CD14-positive monocyte (primary cell): ENCODE measurements at regions not wholly inside any gene's neighbourhood (a gene's known extent, or its start where the extent isn't known, plus 50 kb on each side); places are given as distances from the start of the nearest gene placed in this dataset.

Experiments used
- DNase-seq, 3 donors: peaks; one replicate each; pipeline ENCODE4 v3.0.0-alpha.2; 2011 to 2022
- H2AFZ ChIP-seq: 2 replicates; pipeline ENCODE4 v1.6.0; 2012; ENCODE audit warnings: mild to moderate bottlenecking, low read depth, low read length, inconsistent platforms; ENCODE audit not compliant: insufficient read depth, poor library complexity, severe bottlenecking
- H3K27ac ChIP-seq, 2 donors: 1 replicate in 1 of 2; 2 replicates in 1 of 2; pipeline ENCODE4 v1.5.1; 2012 to 2013; ENCODE audit warnings: low read length in 2 of 2, control low read depth in 1 of 2, inconsistent platforms in 1 of 2, low read depth in 1 of 2, mild to moderate bottlenecking in 1 of 2
- H3K27me3 ChIP-seq, 2 donors: one replicate each; pipeline versions ENCODE4 v1.6.0 to v1.6.1; 2011 to 2013; ENCODE audit warnings: low read length in 2 of 2; ENCODE audit not compliant: control insufficient read depth in 2 of 2, insufficient read depth in 2 of 2
- H3K36me3 ChIP-seq, 2 donors: replicated peaks in 1 of 2; 1 replicate in 1 of 2; 2 replicates in 1 of 2; pipeline versions ENCODE4 v1.5.1 to v1.6.1; 2012 to 2013; ENCODE audit warnings: low read length in 2 of 2, control low read depth in 1 of 2, inconsistent platforms in 1 of 2, mild to moderate bottlenecking in 1 of 2; ENCODE audit not compliant: insufficient read depth in 2 of 2, control insufficient read depth in 1 of 2
- H3K4me1 ChIP-seq, 2 donors: 1 replicate in 1 of 2; 2 replicates in 1 of 2; pipeline versions ENCODE4 v1.5.1 to v1.6.1; 2012 to 2013; ENCODE audit warnings: low read length in 2 of 2, control low read depth in 1 of 2, inconsistent platforms in 1 of 2, mild to moderate bottlenecking in 1 of 2, moderate library complexity in 1 of 2; ENCODE audit not compliant: insufficient read depth in 2 of 2, control insufficient read depth in 1 of 2
- H3K4me2 ChIP-seq: replicated peaks from 2 replicates; pipeline ENCODE3; 2012; ENCODE audit warnings: low read length, moderate library complexity, mild to moderate bottlenecking; ENCODE audit not compliant: poor library complexity, severe bottlenecking; ENCODE audit errors: extremely low read depth
- H3K4me3 ChIP-seq, 3 experiments: fragments of 200-600 bp in 1 of 3; sonication (generic) in 1 of 3; replicated peaks in 1 of 3; 1 replicate in 2 of 3; 2 replicates in 1 of 3; pipeline ENCODE4 v1.5.1; 2011 to 2013; ENCODE audit warnings: low read length in 3 of 3, mild to moderate bottlenecking in 3 of 3, control low read depth in 2 of 3, low read depth in 2 of 3, inconsistent platforms in 1 of 3, moderate library complexity in 1 of 3
- H3K79me2 ChIP-seq: 2 replicates; pipeline ENCODE4 v1.6.0; 2012; ENCODE audit warnings: mild to moderate bottlenecking, control low read depth, inconsistent platforms, low read length, moderate library complexity; ENCODE audit not compliant: insufficient read depth
- H3K9ac ChIP-seq: 2 replicates; pipeline ENCODE4 v1.6.0; 2017; ENCODE audit warnings: low read length, mild to moderate bottlenecking; ENCODE audit not compliant: insufficient read depth, poor library complexity, severe bottlenecking
- H3K9me3 ChIP-seq, 2 donors: replicated peaks in 1 of 2; 1 replicate in 1 of 2; 2 replicates in 1 of 2; pipeline versions ENCODE4 v1.5.1 to v1.6.1; 2012 to 2013; ENCODE audit warnings: low read length in 2 of 2, control low read depth in 1 of 2; ENCODE audit not compliant: control insufficient read depth in 1 of 2, insufficient read depth in 1 of 2
- H4K20me1 ChIP-seq: 2 replicates; pipeline ENCODE4 v1.6.0; 2012; ENCODE audit warnings: mild to moderate bottlenecking, low read length, control low read depth, moderate library complexity; ENCODE audit not compliant: insufficient read depth
- H3K27ac Mint-ChIP-seq, 7 donors: one replicate each; pipeline ENCODE4 v1.8.0; 2020; ENCODE audit warnings: mild to moderate bottlenecking in 7 of 7, mixed read lengths in 7 of 7, moderate library complexity in 6 of 7, inconsistent platforms in 2 of 7
- H3K27me3 Mint-ChIP-seq, 3 donors: one replicate each; pipeline ENCODE4 v1.8.0; 2021 to 2022; ENCODE audit warnings: low read depth in 3 of 3, mild to moderate bottlenecking in 3 of 3, mixed read lengths in 3 of 3, moderate library complexity in 3 of 3, inconsistent platforms in 1 of 3
- H3K36me3 Mint-ChIP-seq, 2 donors: one replicate each; pipeline ENCODE4 v1.8.0; 2020; ENCODE audit warnings: mixed read lengths in 2 of 2, inconsistent platforms in 1 of 2, mild to moderate bottlenecking in 1 of 2
- H3K4me1 Mint-ChIP-seq: one replicate; pipeline ENCODE4 v1.8.0; 2020; ENCODE audit warnings: mild to moderate bottlenecking, mixed read lengths
- H3K4me3 Mint-ChIP-seq, 2 donors: one replicate each; pipeline ENCODE4 v1.8.0; 2020; ENCODE audit warnings: mild to moderate bottlenecking in 2 of 2, mixed read lengths in 2 of 2, moderate library complexity in 1 of 2
- H3K9me3 Mint-ChIP-seq, 7 donors: one replicate each; pipeline ENCODE4 v1.8.0; 2020 to 2022; ENCODE audit warnings: mixed read lengths in 7 of 7, mild to moderate bottlenecking in 6 of 7, moderate library complexity in 6 of 7, inconsistent platforms in 2 of 7
- WGBS: methylation state at CpG from one replicate; pipeline ENCODE4 v1.1.5; 2013; ENCODE audit warnings: missing lambda C conversion rate; ENCODE audit not compliant: insufficient coverage; 5-methylcytosine and 5-hydroxymethylcytosine counted together
- intact Hi-C, 2 donors: fragments of 100-400 bp; cut with micrococcal nuclease; formaldehyde crosslinking; loops; one replicate each; pipeline versions ENCODE4 v1.15.0 to v1.15.1; 2023
- TF ChIP-seq, protein P1 (sequence below): fragments of 200-600 bp; IDR thresholded peaks from one replicate; pipeline ENCODE4 v1.8.0; 2022; ENCODE audit warnings: antibody characterized with exemption, mild to moderate bottlenecking

DNA sequence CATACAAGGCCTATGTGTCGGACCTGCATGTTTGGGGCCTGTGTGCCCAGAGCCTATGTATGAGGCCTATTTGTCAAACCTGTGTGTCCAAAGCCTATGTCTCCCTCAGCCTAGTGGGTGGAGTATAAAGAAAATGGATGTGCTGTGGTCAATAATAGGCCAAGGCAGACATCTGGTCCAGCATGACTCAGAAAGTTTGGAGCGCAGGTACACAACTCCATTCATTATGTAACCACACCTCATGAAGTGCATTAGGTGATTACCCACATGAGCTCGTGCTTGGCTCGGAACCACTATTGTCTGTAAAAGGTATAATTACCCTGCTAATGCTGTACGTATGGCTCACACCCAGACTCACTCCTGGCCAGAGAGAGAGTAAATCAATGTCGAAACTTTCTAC lies 302.4 kb upstream of the POU3F2 start:
- no peak overlapping the region for H2AFZ ChIP-seq
- TF ChIP-seq, protein P1, sequence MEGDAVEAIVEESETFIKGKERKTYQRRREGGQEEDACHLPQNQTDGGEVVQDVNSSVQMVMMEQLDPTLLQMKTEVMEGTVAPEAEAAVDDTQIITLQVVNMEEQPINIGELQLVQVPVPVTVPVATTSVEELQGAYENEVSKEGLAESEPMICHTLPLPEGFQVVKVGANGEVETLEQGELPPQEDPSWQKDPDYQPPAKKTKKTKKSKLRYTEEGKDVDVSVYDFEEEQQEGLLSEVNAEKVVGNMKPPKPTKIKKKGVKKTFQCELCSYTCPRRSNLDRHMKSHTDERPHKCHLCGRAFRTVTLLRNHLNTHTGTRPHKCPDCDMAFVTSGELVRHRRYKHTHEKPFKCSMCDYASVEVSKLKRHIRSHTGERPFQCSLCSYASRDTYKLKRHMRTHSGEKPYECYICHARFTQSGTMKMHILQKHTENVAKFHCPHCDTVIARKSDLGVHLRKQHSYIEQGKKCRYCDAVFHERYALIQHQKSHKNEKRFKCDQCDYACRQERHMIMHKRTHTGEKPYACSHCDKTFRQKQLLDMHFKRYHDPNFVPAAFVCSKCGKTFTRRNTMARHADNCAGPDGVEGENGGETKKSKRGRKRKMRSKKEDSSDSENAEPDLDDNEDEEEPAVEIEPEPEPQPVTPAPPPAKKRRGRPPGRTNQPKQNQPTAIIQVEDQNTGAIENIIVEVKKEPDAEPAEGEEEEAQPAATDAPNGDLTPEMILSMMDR: no peak
- Mint-ChIP-seq H3K4me1 (no peaks in the 10 kb centered on the region), H3K9me3 (peaks cover 0 to 12% (median 7%) of the 10 kb centered on the region in 7 donors), H3K27me3 (no peaks in the 10 kb centered on the region), H3K36me3 (no peaks in the 10 kb centered on the region), H3K27ac (no peak overlapping the region), H3K4me3 (no peak overlapping the region)
- no peak overlapping the region for H3K9ac ChIP-seq
- intact Hi-C loops: no loop called here
- H3K4me2 ChIP-seq: no peak overlapping the region
- no peaks in the 10 kb centered on the region for H3K79me2 ChIP-seq
- no peaks in the 10 kb centered on the region for H3K4me1 ChIP-seq
- WGBS: 80% methylated on average over 1 of the region's 6 CpGs
- no peaks in the 10 kb centered on the region for H4K20me1 ChIP-seq
- H3K27me3 ChIP-seq: no peaks in the 10 kb centered on the region
- DNase-seq: no peak
- no peak overlapping the region for H3K27ac ChIP-seq
- no peaks in the 10 kb centered on the region for H3K36me3 ChIP-seq
- H3K4me3 ChIP-seq: no peak overlapping the region
- H3K9me3 ChIP-seq: peaks cover 0 to 26% of the 10 kb centered on the region in 2 donors

DNA sequence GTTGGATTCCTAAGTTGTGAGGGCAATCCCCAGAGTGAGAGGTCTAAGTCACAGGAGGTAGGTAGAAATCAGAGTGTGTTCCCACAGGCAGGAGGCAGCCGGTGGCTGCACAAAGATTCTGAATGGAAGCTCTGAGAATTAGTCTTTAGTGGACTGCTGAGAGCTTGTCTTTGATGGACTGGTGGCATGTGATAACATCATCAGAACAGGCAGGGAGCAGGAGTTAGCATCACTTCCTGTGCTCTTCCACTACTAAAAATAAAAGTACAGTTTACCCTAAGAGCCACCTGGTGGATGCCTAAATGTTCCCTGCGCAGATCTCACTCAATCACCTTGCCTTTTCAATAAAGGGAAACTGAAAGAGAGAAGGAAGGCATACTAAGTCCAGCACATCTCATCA lies 294.6 kb upstream of the POU3F2 start:
- peaks cover 0 to 5% (median 2%) of the 10 kb centered on the region in 7 donors for H3K9me3 Mint-ChIP-seq
- H3K4me1 Mint-ChIP-seq: no peaks in the 10 kb centered on the region
- no peak overlapping the region for H3K27ac Mint-ChIP-seq
- H3K79me2 ChIP-seq: no peaks in the 10 kb centered on the region
- no peak overlapping the region for H3K4me3 ChIP-seq
- H3K4me1 ChIP-seq: no peaks in the 10 kb centered on the region
- no CpG with 5 or more reads among the region's 2 CpGs for WGBS
- no peaks in the 10 kb centered on the region for H3K9me3 ChIP-seq
- no peaks in the 10 kb centered on the region for H3K27me3 ChIP-seq
- H3K4me3 Mint-ChIP-seq: no peak overlapping the region
- TF ChIP-seq, protein P1: no peak
- no peaks in the 10 kb centered on the region for H3K36me3 ChIP-seq
- no peak overlapping the region for H3K9ac ChIP-seq
- peaks cover 0 to 1% (median 1%) of the 10 kb centered on the region in 3 donors for H3K27me3 Mint-ChIP-seq
- H3K27ac ChIP-seq: no peak overlapping the region
- no peak overlapping the region for H2AFZ ChIP-seq
- intact Hi-C loops: no loop called here
- H3K36me3 Mint-ChIP-seq: no peaks in the 10 kb centered on the region
- DNase-seq: no peak
- H3K4me2 ChIP-seq: no peak overlapping the region
- no peaks in the 10 kb centered on the region for H4K20me1 ChIP-seq
